Parathyroid adenoma (tissue), 2 donors: ENCODE measurements at regions not wholly inside any gene's neighbourhood (a gene's known extent, or its start where the extent isn't known, plus 50 kb on each side); places are given as distances from the start of the nearest gene placed in this dataset.

ENCODE experiments used
- H2AFZ ChIP-seq: fragments of 300-600 bp; sonication (generic); one replicate; pipeline ENCODE4 v1.7.0; 2017; ENCODE audit warnings: antibody characterized with exemption, mild to moderate bottlenecking
- H3K27ac ChIP-seq: fragments of 300-600 bp; sonication (generic); one replicate; pipeline ENCODE4 v1.7.0; 2017
- H3K27me3 ChIP-seq: fragments of 300-600 bp; sonication (generic); one replicate; pipeline ENCODE4 v1.7.0; 2017; ENCODE audit warnings: low read length; ENCODE audit not compliant: control insufficient read depth, insufficient read depth
- H3K36me3 ChIP-seq: fragments of 300-600 bp; sonication (generic); one replicate; pipeline ENCODE4 v1.7.0; 2017; ENCODE audit warnings: low read length; ENCODE audit not compliant: control insufficient read depth, insufficient read depth
- H3K4me1 ChIP-seq: fragments of 300-600 bp; sonication (generic); one replicate; pipeline ENCODE4 v1.7.0; 2017; ENCODE audit warnings: control low read depth
- H3K4me2 ChIP-seq: fragments of 300-600 bp; sonication (generic); one replicate; pipeline ENCODE4 v1.7.0; 2017; ENCODE audit warnings: low read length
- H3K4me3 ChIP-seq: fragments of 300-600 bp; sonication (generic); one replicate; pipeline ENCODE4 v1.7.0; 2017; ENCODE audit warnings: low read depth, low read length
- H3K79me2 ChIP-seq: fragments of 300-600 bp; sonication (generic); one replicate; pipeline ENCODE4 v1.7.0; 2017; ENCODE audit warnings: control low read depth
- H3K9ac ChIP-seq: fragments of 300-600 bp; sonication (generic); one replicate; pipeline ENCODE4 v1.7.0; 2017; ENCODE audit warnings: mild to moderate bottlenecking
- H3K9me3 ChIP-seq: fragments of 300-600 bp; sonication (generic); one replicate; pipeline ENCODE4 v1.7.0; 2017; ENCODE audit warnings: low read length; ENCODE audit not compliant: control insufficient read depth
- TF ChIP-seq, protein P1 (sequence below): fragments of 300-600 bp; sonication (generic); IDR thresholded peaks from one replicate; pipeline ENCODE4 v1.7.0; 2017; ENCODE audit warnings: antibody characterized with exemption, mild to moderate bottlenecking
- donor health status: primary hyperparathyroidism.

GRCh38 chr9:12958708-12959107 is 183.9 kb downstream of the LURAP1L start:
- Histone ChIP-seq H3K9me3 (no peaks in the 10 kb centered on the region), H2AFZ (no peak overlapping the region), H3K79me2 (no peaks in the 10 kb centered on the region), H3K4me2 (no peak overlapping the region), H3K4me1 (no peaks in the 10 kb centered on the region), H3K27me3 (no peaks in the 10 kb centered on the region), H3K9ac (no peak overlapping the region), H3K27ac (no peak overlapping the region), H3K36me3 (no peaks in the 10 kb centered on the region), H3K4me3 (no peak overlapping the region)
- TF ChIP-seq, protein P1, sequence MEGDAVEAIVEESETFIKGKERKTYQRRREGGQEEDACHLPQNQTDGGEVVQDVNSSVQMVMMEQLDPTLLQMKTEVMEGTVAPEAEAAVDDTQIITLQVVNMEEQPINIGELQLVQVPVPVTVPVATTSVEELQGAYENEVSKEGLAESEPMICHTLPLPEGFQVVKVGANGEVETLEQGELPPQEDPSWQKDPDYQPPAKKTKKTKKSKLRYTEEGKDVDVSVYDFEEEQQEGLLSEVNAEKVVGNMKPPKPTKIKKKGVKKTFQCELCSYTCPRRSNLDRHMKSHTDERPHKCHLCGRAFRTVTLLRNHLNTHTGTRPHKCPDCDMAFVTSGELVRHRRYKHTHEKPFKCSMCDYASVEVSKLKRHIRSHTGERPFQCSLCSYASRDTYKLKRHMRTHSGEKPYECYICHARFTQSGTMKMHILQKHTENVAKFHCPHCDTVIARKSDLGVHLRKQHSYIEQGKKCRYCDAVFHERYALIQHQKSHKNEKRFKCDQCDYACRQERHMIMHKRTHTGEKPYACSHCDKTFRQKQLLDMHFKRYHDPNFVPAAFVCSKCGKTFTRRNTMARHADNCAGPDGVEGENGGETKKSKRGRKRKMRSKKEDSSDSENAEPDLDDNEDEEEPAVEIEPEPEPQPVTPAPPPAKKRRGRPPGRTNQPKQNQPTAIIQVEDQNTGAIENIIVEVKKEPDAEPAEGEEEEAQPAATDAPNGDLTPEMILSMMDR: no peak

DNA sequence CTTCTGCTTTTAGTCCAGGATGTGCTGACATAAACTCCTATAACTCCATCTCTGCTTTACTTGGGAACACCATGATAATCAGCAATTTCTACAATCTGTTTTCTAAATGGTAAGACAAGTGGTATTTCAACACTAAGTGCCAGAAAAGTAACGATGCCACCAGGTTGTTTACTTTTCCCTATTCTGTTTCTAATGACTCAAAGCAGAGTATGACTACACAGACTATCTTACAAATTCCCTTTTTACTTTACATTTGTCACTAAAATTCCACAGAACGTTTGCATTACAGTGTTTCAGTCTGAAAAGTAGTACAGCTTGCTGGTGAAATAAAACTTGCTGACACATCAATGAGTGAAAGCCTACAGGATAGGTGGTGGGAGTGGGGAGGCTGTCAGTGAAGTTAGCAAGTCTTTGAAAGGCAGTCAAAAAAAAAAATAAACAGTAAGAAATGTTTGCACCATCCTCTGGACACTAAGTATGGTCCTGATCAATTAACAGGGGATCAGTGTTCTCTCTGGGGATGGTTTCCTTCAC is 186.5 kb downstream of the LURAP1L start:
- no peaks in the 10 kb centered on the region for H3K27me3 ChIP-seq
- TF ChIP-seq, protein P1: no peak
- no peak overlapping the region for H3K9ac ChIP-seq
- H3K4me1 ChIP-seq: no peaks in the 10 kb centered on the region
- H3K79me2 ChIP-seq: no peaks in the 10 kb centered on the region
- H3K27ac ChIP-seq: no peak overlapping the region
- no peak overlapping the region for H2AFZ ChIP-seq
- no peak overlapping the region for H3K4me2 ChIP-seq
- no peak overlapping the region for H3K4me3 ChIP-seq
- no peaks in the 10 kb centered on the region for H3K9me3 ChIP-seq
- no peaks in the 10 kb centered on the region for H3K36me3 ChIP-seq

DNA sequence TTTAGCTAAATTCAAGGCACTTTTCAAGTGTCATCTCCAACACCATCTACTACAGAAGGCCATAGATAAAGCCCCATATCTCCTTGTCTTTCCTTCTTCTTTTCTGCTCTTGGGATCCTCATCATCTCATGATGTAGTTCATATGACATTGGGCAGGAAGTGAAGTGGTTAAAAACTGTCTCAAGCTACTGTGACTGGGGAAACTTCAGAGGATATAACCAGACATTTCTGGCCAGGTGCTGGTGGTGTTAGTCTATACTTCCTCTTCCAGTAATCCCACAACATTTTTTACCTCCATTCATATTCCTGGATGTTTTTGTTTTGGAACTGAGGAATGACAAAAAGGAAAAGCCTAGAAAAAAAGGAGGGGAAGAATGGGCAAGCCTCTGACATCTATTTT is 188.7 kb downstream of the LURAP1L start:
- no peak overlapping the region for H3K27ac ChIP-seq
- H2AFZ ChIP-seq: no peak overlapping the region

DNA sequence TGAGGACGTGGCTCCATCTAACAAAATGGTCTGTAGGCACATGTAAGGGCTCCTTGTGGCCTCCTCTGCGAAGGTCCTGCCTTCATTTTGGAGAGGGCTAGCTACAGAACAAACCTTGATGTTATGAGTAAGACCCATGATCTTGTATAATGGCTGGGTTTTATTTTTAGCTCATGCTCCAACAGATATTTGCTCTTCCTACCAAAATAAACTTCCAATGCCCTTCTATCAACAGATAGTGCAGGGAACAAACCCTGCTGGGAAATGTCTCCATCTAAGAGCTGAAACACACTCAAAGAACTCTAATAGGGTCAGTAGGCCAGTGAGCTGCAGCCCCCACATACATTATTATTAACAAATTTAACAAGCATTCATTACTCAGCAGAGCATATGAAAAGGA is 189.5 kb downstream of the LURAP1L start:
- Histone ChIP-seq H3K4me2 (no peak overlapping the region), H3K27ac (no peak overlapping the region), H3K36me3 (no peaks in the 10 kb centered on the region), H3K9ac (no peak overlapping the region), H3K27me3 (no peaks in the 10 kb centered on the region), H3K79me2 (no peaks in the 10 kb centered on the region), H2AFZ (no peak overlapping the region), H3K9me3 (no peaks in the 10 kb centered on the region), H3K4me1 (no peaks in the 10 kb centered on the region), H3K4me3 (no peak overlapping the region)
- TF ChIP-seq, protein P1: no peak

More for the DNA sequence above, 188.7 kb downstream of the LURAP1L start:
- H3K36me3 ChIP-seq: no peaks in the 10 kb centered on the region
- no peak overlapping the region for H3K4me3 ChIP-seq
- no peaks in the 10 kb centered on the region for H3K9me3 ChIP-seq
- TF ChIP-seq, protein P1: no peak
- H3K4me2 ChIP-seq: no peak overlapping the region
- H3K27me3 ChIP-seq: no peaks in the 10 kb centered on the region
- no peaks in the 10 kb centered on the region for H3K79me2 ChIP-seq
- H3K4me1 ChIP-seq: no peaks in the 10 kb centered on the region
- no peak overlapping the region for H3K9ac ChIP-seq

- Histone ChIP-seq H3K36me3 (no peaks in the 10 kb centered on the region), H3K27ac (no peak overlapping the region), H3K4me2 (no peak overlapping the region), H3K4me3 (no peak overlapping the region), H3K79me2 (no peaks in the 10 kb centered on the region), H3K9me3 (no peaks in the 10 kb centered on the region), H3K4me1 (no peaks in the 10 kb centered on the region), H2AFZ (no peak overlapping the region), H3K9ac (no peak overlapping the region), H3K27me3 (no peaks in the 10 kb centered on the region)
- TF ChIP-seq, protein P1: no peak
Observed at GRCh38 chr9:12965303-12965702, 190.5 kb downstream of the LURAP1L start.
